ENCODE measurements at regions not wholly inside any gene's neighbourhood (a gene's known extent, or its start where the extent isn't known, plus 50 kb on each side); places are given as distances from the start of the nearest gene placed in this dataset.

- Histone ChIP-seq H3K27me3 (replicated peaks; ENCODE audit: control insufficient read depth, insufficient read depth, low read length) (no peaks in the 10 kb centered on the region), H3K4me3 (replicated peaks; ENCODE audit: low read depth, low read length) (no peak overlapping the region), H3K36me3 (ENCODE audit: control insufficient read depth, insufficient read depth, low read length) (no peaks in the 10 kb centered on the region)
- no peak for DNase-seq (ENCODE audit: extremely low read depth, insufficient read length)
- TF ChIP-seq CTCF (IDR thresholded peaks at IDR 0.05; ENCODE audit: insufficient read depth, low read length, poor library complexity, severe bottlenecking) = no peak
These were observed 521.7 kb upstream of the ANKRD30A start for GRCh38 chr10:36603688-36604087.

GRCh38 chr10:36602374-36602773 is 523.0 kb upstream of the ANKRD30A start:
- Histone ChIP-seq H3K27me3 (replicated peaks; ENCODE audit: control insufficient read depth, insufficient read depth, low read length) (no peaks in the 10 kb centered on the region), H3K36me3 (ENCODE audit: control insufficient read depth, insufficient read depth, low read length) (no peaks in the 10 kb centered on the region), H3K4me3 (replicated peaks; ENCODE audit: low read depth, low read length) (no peak overlapping the region)
- no peak for DNase-seq (ENCODE audit: extremely low read depth, insufficient read length)
- no peak for TF ChIP-seq CTCF (IDR thresholded peaks at IDR 0.05; ENCODE audit: insufficient read depth, low read length, poor library complexity, severe bottlenecking)

GRCh38 chr10:36597756-36598320 is 527.6 kb upstream of the ANKRD30A start:
- Histone ChIP-seq H3K4me3 (replicated peaks; ENCODE audit: low read depth, low read length) (no peak overlapping the region), H3K36me3 (ENCODE audit: control insufficient read depth, insufficient read depth, low read length) (no peaks in the 10 kb centered on the region), H3K27me3 (replicated peaks; ENCODE audit: control insufficient read depth, insufficient read depth, low read length) (no peaks in the 10 kb centered on the region)
- no peak for TF ChIP-seq CTCF (IDR thresholded peaks at IDR 0.05; ENCODE audit: insufficient read depth, low read length, poor library complexity, severe bottlenecking)
- no peak for DNase-seq (ENCODE audit: extremely low read depth, insufficient read length)

GRCh38 chr10:36592964-36593363 is 532.4 kb upstream of the ANKRD30A start:
- no peak for TF ChIP-seq CTCF (IDR thresholded peaks at IDR 0.05; ENCODE audit: insufficient read depth, low read length, poor library complexity, severe bottlenecking)
- H3K36me3 ChIP-seq (ENCODE audit: control insufficient read depth, insufficient read depth, low read length) = no peaks in the 10 kb centered on the region
- no peak overlapping the region for H3K4me3 ChIP-seq (replicated peaks; ENCODE audit: low read depth, low read length)
- DNase-seq (ENCODE audit: extremely low read depth, insufficient read length) = no peak
- H3K27me3 ChIP-seq (replicated peaks; ENCODE audit: control insufficient read depth, insufficient read depth, low read length) = no peaks in the 10 kb centered on the region

GRCh38 chr10:36591436-36591835 is 534.0 kb upstream of the ANKRD30A start:
- H3K36me3 ChIP-seq (ENCODE audit: control insufficient read depth, insufficient read depth, low read length) = no peaks in the 10 kb centered on the region
- DNase-seq (ENCODE audit: extremely low read depth, insufficient read length) = no peak
- no peak overlapping the region for H3K4me3 ChIP-seq (replicated peaks; ENCODE audit: low read depth, low read length)
- no peak for TF ChIP-seq CTCF (IDR thresholded peaks at IDR 0.05; ENCODE audit: insufficient read depth, low read length, poor library complexity, severe bottlenecking)
- no peaks in the 10 kb centered on the region for H3K27me3 ChIP-seq (replicated peaks; ENCODE audit: control insufficient read depth, insufficient read depth, low read length)

- no peak for TF ChIP-seq CTCF (IDR thresholded peaks at IDR 0.05; ENCODE audit: insufficient read depth, low read length, poor library complexity, severe bottlenecking)
- Histone ChIP-seq H3K27me3 (replicated peaks; ENCODE audit: control insufficient read depth, insufficient read depth, low read length) (no peaks in the 10 kb centered on the region), H3K36me3 (ENCODE audit: control insufficient read depth, insufficient read depth, low read length) (no peaks in the 10 kb centered on the region), H3K4me3 (replicated peaks; ENCODE audit: low read depth, low read length) (no peak overlapping the region)
- DNase-seq (ENCODE audit: extremely low read depth, insufficient read length) = no peak
These were observed 541.7 kb upstream of the ANKRD30A start for GRCh38 chr10:36583690-36584089.
